ENCODE measurements at regions not wholly inside any gene's neighbourhood (a gene's known extent, or its start where the extent isn't known, plus 50 kb on each side); places are given as distances from the start of the nearest gene placed in this dataset.

DNA sequence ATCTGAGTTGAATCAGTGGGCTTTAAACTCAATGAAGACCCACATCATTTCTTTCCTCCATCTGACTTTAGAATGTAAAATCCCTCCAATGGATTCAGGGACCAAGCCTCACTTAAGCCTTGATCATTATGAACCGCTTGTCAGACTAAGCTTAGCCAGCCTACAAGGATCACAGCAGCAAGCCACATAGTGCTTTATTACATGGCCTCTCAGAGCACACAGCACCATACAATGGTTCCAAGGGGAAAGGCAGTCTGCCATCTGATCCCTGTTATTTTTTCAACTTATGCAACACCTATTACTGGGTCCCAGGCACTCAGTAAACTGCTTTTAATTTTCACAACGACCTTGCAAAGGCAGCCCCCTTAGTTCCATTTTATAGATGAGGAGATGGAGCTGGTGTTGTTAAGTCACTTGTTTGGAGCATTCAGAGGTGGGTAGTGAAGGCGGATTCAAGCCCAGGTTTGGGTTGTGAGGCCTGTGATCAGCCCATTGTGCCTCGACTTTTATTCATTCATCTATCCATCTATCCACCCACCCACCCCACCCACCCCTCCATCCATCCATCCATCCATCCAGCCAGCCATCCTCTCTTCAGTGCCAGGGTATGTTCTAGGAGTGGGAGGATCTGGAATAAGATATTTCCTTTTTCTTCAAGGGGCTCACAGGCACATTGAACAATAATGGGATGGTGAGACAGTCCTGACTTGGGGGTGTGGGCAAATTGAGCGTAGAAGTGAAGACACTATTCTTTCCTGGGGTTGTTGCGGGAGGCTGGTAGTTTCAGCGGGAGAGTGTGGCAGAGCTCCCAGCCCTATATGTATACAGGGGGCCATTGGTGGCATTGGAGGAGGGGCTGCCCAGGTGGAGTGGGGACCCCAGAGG is 141.2 kb downstream of the MYCN start:
- no peak for DNase-seq (ENCODE audit: low spot score)
- H3K9me3 ChIP-seq (ENCODE audit: severe bottlenecking): no peaks in the 10 kb centered on the region
- no peak overlapping the region for H3K4me3 ChIP-seq (ENCODE audit: severe bottlenecking)
- no peaks in the 10 kb centered on the region for H3K27me3 ChIP-seq (ENCODE audit: insufficient read depth, poor library complexity, severe bottlenecking)
- TF ChIP-seq, protein P1, sequence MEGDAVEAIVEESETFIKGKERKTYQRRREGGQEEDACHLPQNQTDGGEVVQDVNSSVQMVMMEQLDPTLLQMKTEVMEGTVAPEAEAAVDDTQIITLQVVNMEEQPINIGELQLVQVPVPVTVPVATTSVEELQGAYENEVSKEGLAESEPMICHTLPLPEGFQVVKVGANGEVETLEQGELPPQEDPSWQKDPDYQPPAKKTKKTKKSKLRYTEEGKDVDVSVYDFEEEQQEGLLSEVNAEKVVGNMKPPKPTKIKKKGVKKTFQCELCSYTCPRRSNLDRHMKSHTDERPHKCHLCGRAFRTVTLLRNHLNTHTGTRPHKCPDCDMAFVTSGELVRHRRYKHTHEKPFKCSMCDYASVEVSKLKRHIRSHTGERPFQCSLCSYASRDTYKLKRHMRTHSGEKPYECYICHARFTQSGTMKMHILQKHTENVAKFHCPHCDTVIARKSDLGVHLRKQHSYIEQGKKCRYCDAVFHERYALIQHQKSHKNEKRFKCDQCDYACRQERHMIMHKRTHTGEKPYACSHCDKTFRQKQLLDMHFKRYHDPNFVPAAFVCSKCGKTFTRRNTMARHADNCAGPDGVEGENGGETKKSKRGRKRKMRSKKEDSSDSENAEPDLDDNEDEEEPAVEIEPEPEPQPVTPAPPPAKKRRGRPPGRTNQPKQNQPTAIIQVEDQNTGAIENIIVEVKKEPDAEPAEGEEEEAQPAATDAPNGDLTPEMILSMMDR (IDR thresholded peaks at IDR 0.05; ENCODE audit: poor library complexity, severe bottlenecking): no peak
- no peak for ATAC-seq (ENCODE audit: low read depth)
- no peaks in the 10 kb centered on the region for H3K36me3 ChIP-seq (ENCODE audit: low read depth)
- H3K4me1 ChIP-seq (ENCODE audit: insufficient read depth, poor library complexity, severe bottlenecking): no peaks in the 10 kb centered on the region
- H3K27ac ChIP-seq (ENCODE audit: poor library complexity, severe bottlenecking): no peak overlapping the region

GRCh38 chr2:16080516-16080915 is 140.2 kb downstream of the MYCN start:
- Histone ChIP-seq H3K27ac (ENCODE audit: poor library complexity, severe bottlenecking) (no peak overlapping the region), H3K27me3 (ENCODE audit: insufficient read depth, poor library complexity, severe bottlenecking) (no peaks in the 10 kb centered on the region), H3K4me1 (ENCODE audit: insufficient read depth, poor library complexity, severe bottlenecking) (no peaks in the 10 kb centered on the region), H3K36me3 (ENCODE audit: low read depth) (no peaks in the 10 kb centered on the region), H3K9me3 (ENCODE audit: severe bottlenecking) (no peaks in the 10 kb centered on the region), H3K4me3 (ENCODE audit: severe bottlenecking) (no peak overlapping the region)
- TF ChIP-seq, protein P1 (IDR thresholded peaks at IDR 0.05; ENCODE audit: poor library complexity, severe bottlenecking): no peak
- DNase-seq (ENCODE audit: low spot score) (no peak), ATAC-seq (ENCODE audit: low read depth) (no peak)

DNA sequence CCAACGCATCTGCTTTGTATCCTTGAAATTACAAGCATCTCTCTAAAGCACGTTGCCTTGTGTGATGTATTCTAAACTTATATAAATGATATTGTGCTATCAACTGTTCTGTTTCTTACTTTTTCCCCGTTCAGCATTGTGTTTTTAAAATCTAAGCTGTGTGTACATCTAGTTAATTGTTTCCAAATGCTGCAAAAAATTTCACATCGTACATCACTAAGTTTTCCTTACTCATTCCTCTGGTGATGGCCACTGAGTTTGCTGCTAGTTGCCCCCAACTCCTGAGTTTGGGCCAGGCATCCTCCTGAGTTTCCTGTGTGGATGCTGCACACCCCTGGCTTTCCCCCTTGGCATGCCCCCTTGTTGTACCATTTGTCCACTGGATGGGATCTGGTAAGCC is 139.7 kb downstream of the MYCN start:
- Histone ChIP-seq H3K4me1 (ENCODE audit: insufficient read depth, poor library complexity, severe bottlenecking) (no peaks in the 10 kb centered on the region), H3K4me3 (ENCODE audit: severe bottlenecking) (no peak overlapping the region), H3K27ac (ENCODE audit: poor library complexity, severe bottlenecking) (no peak overlapping the region), H3K27me3 (ENCODE audit: insufficient read depth, poor library complexity, severe bottlenecking) (no peaks in the 10 kb centered on the region), H3K36me3 (ENCODE audit: low read depth) (no peaks in the 10 kb centered on the region), H3K9me3 (ENCODE audit: severe bottlenecking) (no peaks in the 10 kb centered on the region)
- no peak for ATAC-seq (ENCODE audit: low read depth)
- DNase-seq (ENCODE audit: low spot score): no peak
- TF ChIP-seq, protein P1 (IDR thresholded peaks at IDR 0.05; ENCODE audit: poor library complexity, severe bottlenecking): no peak

GRCh38 chr2:16079637-16080036 is 139.3 kb downstream of the MYCN start:
- Histone ChIP-seq H3K27ac (ENCODE audit: poor library complexity, severe bottlenecking) (no peak overlapping the region), H3K4me3 (ENCODE audit: severe bottlenecking) (no peak overlapping the region), H3K27me3 (ENCODE audit: insufficient read depth, poor library complexity, severe bottlenecking) (no peaks in the 10 kb centered on the region), H3K36me3 (ENCODE audit: low read depth) (no peaks in the 10 kb centered on the region), H3K4me1 (ENCODE audit: insufficient read depth, poor library complexity, severe bottlenecking) (no peaks in the 10 kb centered on the region), H3K9me3 (ENCODE audit: severe bottlenecking) (no peaks in the 10 kb centered on the region)
- ATAC-seq (ENCODE audit: low read depth): no peak
- TF ChIP-seq, protein P1 (IDR thresholded peaks at IDR 0.05; ENCODE audit: poor library complexity, severe bottlenecking): no peak
- no peak for DNase-seq (ENCODE audit: low spot score)

GRCh38 chr2:16077601-16078000 is 137.3 kb downstream of the MYCN start:
- ATAC-seq (ENCODE audit: low read depth): no peak
- Histone ChIP-seq H3K9me3 (ENCODE audit: severe bottlenecking) (no peaks in the 10 kb centered on the region), H3K4me1 (ENCODE audit: insufficient read depth, poor library complexity, severe bottlenecking) (no peaks in the 10 kb centered on the region), H3K4me3 (ENCODE audit: severe bottlenecking) (no peak overlapping the region), H3K27ac (ENCODE audit: poor library complexity, severe bottlenecking) (no peak overlapping the region), H3K36me3 (ENCODE audit: low read depth) (no peaks in the 10 kb centered on the region), H3K27me3 (ENCODE audit: insufficient read depth, poor library complexity, severe bottlenecking) (no peaks in the 10 kb centered on the region)
- no peak for DNase-seq (ENCODE audit: low spot score)
- TF ChIP-seq, protein P1 (IDR thresholded peaks at IDR 0.05; ENCODE audit: poor library complexity, severe bottlenecking): no peak

Measured in RWPE2 (cell line).